Body of pancreas (tissue), 4 donors: ENCODE measurements at regions not wholly inside any gene's neighbourhood (a gene's known extent, or its start where the extent isn't known, plus 50 kb on each side); places are given as distances from the start of the nearest gene placed in this dataset.

Experiments
- ATAC-seq: fragments of 150-250 bp; one replicate; pipeline ENCODE4 v1.9.1; 2016
- DNase-seq, 4 donors: peaks; one replicate each; pipeline ENCODE4 v3.0.0-alpha.2; 2019
- H3K27ac ChIP-seq, 4 donors: fragments of 200-600 bp; sonication (generic); 1 replicate in 3 of 4; 2 replicates in 1 of 4; pipeline versions ENCODE4 v1.5.1 to v1.6.1; 2016 to 2019; ENCODE audit warnings: mild to moderate bottlenecking in 1 of 4, mixed read lengths in 1 of 4, moderate library complexity in 1 of 4
- H3K27me3 ChIP-seq, 2 donors: fragments of 200-600 bp; sonication (generic); one replicate each; pipeline ENCODE4 v1.6.0; 2016; ENCODE audit warnings: mild to moderate bottlenecking in 1 of 2
- H3K36me3 ChIP-seq, 2 donors: fragments of 200-600 bp; sonication (generic); replicated peaks in 1 of 2; 2 replicates each; pipeline ENCODE4 v1.5.1; 2016; ENCODE audit warnings: low read depth in 2 of 2; ENCODE audit not compliant: insufficient read depth in 1 of 2
- H3K4me1 ChIP-seq: fragments of 200-600 bp; sonication (generic); one replicate; pipeline ENCODE4 v1.6.0; 2016
- H3K4me3 ChIP-seq, 2 donors: fragments of 200-600 bp; sonication (generic); 1 replicate in 1 of 2; 2 replicates in 1 of 2; pipeline ENCODE4 v1.5.1; 2016 to 2019
- H3K9me3 ChIP-seq, 3 donors: fragments of 200-600 bp; sonication (generic); 1 replicate in 2 of 3; 2 replicates in 1 of 3; pipeline ENCODE4 v1.5.1; 2016
- POLR2A ChIP-seq, 3 donors: fragments of 450-650 bp; IDR thresholded peaks; one replicate each; pipeline ENCODE4 v1.6.1; 2016; ENCODE audit warnings: antibody characterized with exemption in 3 of 3, mild to moderate bottlenecking in 2 of 3
- WGBS, 2 donors: methylation state at CpG; one replicate each; pipeline ENCODE4 v1.1.5; 2017; 5-methylcytosine and 5-hydroxymethylcytosine counted together
- intact Hi-C: fragments of 100-400 bp; cut with DNase I; formaldehyde crosslinking; loops from one replicate; pipeline ENCODE4 v1.15.1; 2023
- TF ChIP-seq, protein P1 (sequence below), 7 experiments: fragments of 450-650 bp in 4 of 7; fragments of 200-600 bp in 3 of 7; sonication (generic) in 3 of 7; IDR thresholded peaks; one replicate each; pipeline ENCODE4 v1.5.1; 2016 to 2019; ENCODE audit warnings: antibody characterized with exemption in 7 of 7

DNA sequence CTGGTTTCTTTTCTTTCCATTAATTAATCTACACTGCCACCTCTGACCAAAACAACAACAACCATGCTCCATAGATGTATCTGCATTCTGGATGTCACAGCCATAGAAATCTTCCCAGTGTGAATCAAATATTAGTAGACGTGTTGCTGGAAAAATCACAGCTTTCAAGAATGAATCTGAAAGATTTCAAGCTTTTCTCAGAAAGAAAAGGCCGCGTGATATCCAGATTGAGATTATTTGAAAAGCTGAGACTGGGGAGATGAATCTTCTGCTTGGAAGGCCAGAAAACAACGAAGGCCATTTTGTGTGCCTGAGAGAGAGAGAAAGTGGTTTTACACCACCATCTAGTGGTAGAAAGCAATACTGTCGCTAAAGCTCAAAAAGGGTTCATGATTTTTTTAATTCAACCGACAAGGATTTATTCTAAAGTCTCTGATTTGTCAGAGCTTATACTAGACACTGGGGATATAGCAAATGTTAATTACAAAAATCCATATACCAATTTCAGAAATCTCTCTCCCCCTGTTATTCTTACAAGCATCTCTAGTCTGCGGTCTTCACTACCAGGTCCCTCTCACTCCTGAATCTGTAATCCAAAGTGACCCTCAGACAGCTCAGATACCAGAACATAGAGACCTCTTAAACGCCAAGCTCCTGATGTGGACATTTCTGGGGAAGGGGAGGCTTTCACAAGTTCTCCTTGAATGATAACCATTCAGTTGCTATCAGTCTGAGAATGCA, 87.5 kb upstream of the SGIP1 start:
- Histone ChIP-seq H3K27ac (no peak overlapping the region), H3K4me1 (no peaks in the 10 kb centered on the region), H3K4me3 (no peak overlapping the region), H3K27me3 (no peaks in the 10 kb centered on the region), H3K9me3 (no peaks in the 10 kb centered on the region), H3K36me3 (no peaks in the 10 kb centered on the region)
- 16 to 17% methylated on average over 8 of the region's 8 CpGs for WGBS, 2 donors
- DNase-seq (peak in 3 of 4 donors; percentile 9 to 46 (median 30)), ATAC-seq (peak; percentile 75)
- intact Hi-C loops: loop anchor here (5.0 kb wide), 1 partner anchor 484 kb away; no protein-coding TSS in a partner anchor
- no peak for TF ChIP-seq POLR2A (IDR thresholded peaks at IDR 0.05)
- TF ChIP-seq, protein P1, sequence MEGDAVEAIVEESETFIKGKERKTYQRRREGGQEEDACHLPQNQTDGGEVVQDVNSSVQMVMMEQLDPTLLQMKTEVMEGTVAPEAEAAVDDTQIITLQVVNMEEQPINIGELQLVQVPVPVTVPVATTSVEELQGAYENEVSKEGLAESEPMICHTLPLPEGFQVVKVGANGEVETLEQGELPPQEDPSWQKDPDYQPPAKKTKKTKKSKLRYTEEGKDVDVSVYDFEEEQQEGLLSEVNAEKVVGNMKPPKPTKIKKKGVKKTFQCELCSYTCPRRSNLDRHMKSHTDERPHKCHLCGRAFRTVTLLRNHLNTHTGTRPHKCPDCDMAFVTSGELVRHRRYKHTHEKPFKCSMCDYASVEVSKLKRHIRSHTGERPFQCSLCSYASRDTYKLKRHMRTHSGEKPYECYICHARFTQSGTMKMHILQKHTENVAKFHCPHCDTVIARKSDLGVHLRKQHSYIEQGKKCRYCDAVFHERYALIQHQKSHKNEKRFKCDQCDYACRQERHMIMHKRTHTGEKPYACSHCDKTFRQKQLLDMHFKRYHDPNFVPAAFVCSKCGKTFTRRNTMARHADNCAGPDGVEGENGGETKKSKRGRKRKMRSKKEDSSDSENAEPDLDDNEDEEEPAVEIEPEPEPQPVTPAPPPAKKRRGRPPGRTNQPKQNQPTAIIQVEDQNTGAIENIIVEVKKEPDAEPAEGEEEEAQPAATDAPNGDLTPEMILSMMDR (IDR thresholded peaks at IDR 0.05): peak; percentile 75 to 96 (median 94)

DNA sequence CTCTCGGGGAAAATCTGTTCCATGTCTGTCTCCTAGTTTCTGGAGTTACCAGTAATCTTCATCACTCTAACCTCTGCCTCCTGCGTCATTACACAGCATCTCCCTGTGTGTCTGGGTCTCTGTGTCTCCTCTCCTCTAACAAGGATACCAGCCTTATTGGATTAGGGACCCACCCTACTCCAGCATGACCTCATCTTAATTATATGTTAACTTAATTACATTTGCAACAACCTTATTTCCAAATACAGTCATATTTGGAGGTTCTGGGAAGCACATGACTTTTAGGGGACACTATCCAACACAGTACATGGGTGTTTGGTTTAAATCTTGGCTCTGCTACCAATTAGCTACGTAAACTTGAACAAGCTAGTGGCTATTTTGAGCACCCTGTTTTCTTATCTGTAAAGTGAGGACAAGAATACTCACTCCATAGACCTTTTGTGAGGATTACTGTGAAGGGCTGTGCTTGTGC, 83.9 kb upstream of the SGIP1 start:
- H3K27ac ChIP-seq: no peak overlapping the region
- TF ChIP-seq, protein P1 (IDR thresholded peaks at IDR 0.05): no peak
- TF ChIP-seq POLR2A (IDR thresholded peaks at IDR 0.05): no peak

DNA sequence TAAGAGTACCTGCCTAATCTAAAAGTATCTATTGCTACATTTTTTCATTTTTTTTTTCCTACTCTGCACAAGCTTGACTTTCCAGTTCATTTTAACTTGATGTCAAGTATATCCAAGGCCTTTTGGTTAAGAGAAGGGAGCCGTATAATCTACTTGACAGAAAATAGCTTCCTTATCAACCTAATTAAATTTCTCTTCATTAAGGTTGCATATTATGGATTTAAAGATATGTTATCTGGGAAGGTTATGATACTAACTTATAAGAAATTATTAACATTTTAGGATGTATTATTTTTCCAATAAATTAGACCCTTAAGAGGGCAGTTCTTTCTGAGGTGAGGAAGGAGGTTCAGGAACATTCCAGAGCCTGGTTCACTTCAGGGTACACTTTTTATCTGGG, 83.1 kb upstream of the SGIP1 start:
- Histone ChIP-seq H3K4me1 (no peaks in the 10 kb centered on the region), H3K4me3 (no peak overlapping the region), H3K27me3 (no peaks in the 10 kb centered on the region), H3K9me3 (no peaks in the 10 kb centered on the region), H3K27ac (no peak overlapping the region), H3K36me3 (no peaks in the 10 kb centered on the region)
- DNase-seq (no peak), ATAC-seq (no peak)
- TF ChIP-seq, protein P1 (IDR thresholded peaks at IDR 0.05): no peak
- TF ChIP-seq POLR2A (IDR thresholded peaks at IDR 0.05): no peak
- 61 to 68% methylated on average over 1 of the region's 1 CpG for WGBS, 2 donors
- intact Hi-C loops: loop anchor here (5.0 kb wide), 1 partner anchor 199 kb away; no protein-coding TSS in a partner anchor

More for the DNA sequence above, 83.9 kb upstream of the SGIP1 start:
- Histone ChIP-seq H3K9me3 (no peaks in the 10 kb centered on the region), H3K27me3 (no peaks in the 10 kb centered on the region), H3K36me3 (no peaks in the 10 kb centered on the region), H3K4me1 (no peaks in the 10 kb centered on the region), H3K4me3 (no peak overlapping the region)
- no peak for ATAC-seq
- WGBS, 2 donors: 59 to 61% methylated on average over 3 of the region's 3 CpGs
- DNase-seq: no peak
- intact Hi-C loops: loop anchor here (5.0 kb wide), 1 partner anchor 198 kb away; no protein-coding TSS in a partner anchor

DNA sequence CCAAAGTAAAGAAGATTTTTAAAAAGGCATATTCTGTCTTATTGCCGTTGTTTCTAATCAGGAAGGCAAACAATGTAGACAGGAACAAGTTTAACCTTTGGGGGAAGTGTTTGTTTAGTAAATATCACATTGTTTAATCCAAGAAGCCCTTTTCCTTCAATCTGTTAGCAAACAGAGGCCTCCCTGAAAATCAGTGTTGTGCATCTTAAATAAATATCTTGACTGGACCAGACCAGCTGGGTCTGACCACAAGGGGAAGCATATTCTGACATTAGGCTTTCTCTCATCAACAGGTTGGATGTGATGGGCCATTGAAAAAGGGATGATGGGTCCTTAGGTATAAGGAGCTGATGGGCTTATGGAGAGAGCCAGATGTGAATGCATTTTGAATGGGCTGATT, 81.8 kb upstream of the SGIP1 start:
- intact Hi-C loops: loop anchor here (5.0 kb wide), 1 partner anchor 200 kb away; no protein-coding TSS in a partner anchor
- TF ChIP-seq POLR2A (IDR thresholded peaks at IDR 0.05): no peak
- TF ChIP-seq, protein P1 (IDR thresholded peaks at IDR 0.05): no peak
- H3K27me3 ChIP-seq: no peaks in the 10 kb centered on the region
- 16 to 39% methylated on average over 1 of the region's 1 CpG for WGBS, 2 donors
- H3K4me3 ChIP-seq: no peak overlapping the region
- no peaks in the 10 kb centered on the region for H3K36me3 ChIP-seq
- DNase-seq: no peak
- no peak for ATAC-seq
- H3K4me1 ChIP-seq: no peaks in the 10 kb centered on the region
- no peaks in the 10 kb centered on the region for H3K9me3 ChIP-seq
- no peak overlapping the region for H3K27ac ChIP-seq
